Lung microvascular endothelial cell (primary cell): ENCODE measurements at regions not wholly inside any gene's neighbourhood (a gene's known extent, or its start where the extent isn't known, plus 50 kb on each side); places are given as distances from the start of the nearest gene placed in this dataset.
A peak's percentile ranks its signal among the peaks of the same experiment; 100 is the strongest.
"Not testable (repeated sequence)": the region's sequence is repeated elsewhere in the genome, so short reads cannot be mapped to it uniquely, and the experiment has no call there.

Source experiments
- DNase-seq, 2 donors: peaks; one replicate each; pipeline versions ENCODE4 v3.0.0 to v3.0.0-alpha.2; 2010; ENCODE audit warnings: low read depth in 2 of 2

DNA sequence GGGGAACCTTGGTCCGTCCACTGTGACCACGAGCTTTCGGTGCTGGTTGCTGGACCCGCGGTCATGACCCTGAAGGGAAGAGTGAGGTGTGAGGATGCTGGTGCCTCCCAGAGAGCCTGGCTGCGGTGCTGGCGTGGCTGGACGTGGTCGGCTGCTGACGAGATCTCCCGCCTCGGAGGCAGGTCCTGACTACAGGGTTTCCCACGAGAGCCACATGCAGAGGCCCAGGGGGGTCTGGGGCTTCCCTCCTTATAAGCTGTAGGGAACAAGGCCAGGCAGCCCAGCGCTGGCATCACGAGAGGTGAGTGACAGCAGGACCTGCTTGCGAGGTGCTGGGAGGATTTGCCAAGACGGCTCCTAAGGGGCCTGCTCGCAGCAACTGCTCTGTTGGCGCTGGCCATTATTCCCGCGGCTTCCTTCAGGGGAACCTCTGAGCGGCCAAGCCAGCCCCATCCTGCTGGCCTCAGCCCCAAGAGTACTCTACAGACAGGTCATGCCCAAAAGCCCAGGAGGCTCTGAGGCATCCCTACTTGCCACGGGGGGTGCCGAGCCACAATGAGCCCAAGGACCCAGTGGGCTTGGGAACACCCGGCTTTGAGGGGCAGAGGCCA, 134.8 kb downstream of the FOXL1 start:
- DNase-seq: no peak

DNA sequence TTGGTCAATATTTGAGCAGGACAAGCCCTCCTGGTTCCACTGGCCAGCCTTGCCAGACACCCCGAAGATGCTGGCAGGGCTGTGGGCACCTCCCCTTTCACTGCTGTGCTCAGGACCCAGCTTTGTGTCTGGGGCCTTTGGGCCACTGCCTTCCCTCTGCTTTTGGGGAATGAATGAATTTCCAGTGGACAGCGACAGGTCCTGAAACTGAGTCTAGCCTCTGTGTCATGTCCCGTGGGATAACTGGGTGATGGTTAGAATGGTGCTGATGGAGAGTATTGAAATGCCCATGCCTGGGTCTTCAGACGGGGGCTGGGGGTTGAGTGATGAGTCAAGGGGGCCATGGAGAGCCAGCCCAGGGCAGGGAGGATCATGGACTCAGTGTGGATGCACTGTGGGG, 135.8 kb downstream of the FOXL1 start:
- peak in 1 of 2 donors; percentile 15 for DNase-seq

GRCh38 chr16:86716649-86717048, 138.3 kb downstream of the FOXL1 start:
- no peak for DNase-seq

- DNase-seq: peak in 1 of 2 donors; percentile 31
Measured at GRCh38 chr16:86718118-86718517, 139.8 kb downstream of the FOXL1 start.

DNA sequence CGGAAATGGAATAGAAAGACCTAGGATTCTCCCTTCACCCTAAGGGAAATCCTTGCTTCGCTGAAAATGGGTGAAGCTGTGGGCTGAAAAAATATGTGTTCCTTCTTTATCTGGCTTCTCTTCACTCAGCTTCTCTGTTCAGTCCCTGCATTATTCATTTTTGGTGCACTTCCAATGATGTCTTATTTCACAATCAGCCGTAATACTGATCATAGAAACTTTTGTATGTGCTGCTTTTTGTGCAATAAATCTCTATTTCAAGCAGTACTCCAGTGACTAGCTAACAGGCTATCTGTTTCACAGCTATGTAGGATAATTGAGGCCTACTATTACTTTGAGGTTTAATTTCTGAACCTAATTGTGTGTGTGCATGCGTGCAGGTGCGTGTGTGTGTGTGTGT, 144.6 kb downstream of the FOXL1 start:
- no peak for DNase-seq

DNA sequence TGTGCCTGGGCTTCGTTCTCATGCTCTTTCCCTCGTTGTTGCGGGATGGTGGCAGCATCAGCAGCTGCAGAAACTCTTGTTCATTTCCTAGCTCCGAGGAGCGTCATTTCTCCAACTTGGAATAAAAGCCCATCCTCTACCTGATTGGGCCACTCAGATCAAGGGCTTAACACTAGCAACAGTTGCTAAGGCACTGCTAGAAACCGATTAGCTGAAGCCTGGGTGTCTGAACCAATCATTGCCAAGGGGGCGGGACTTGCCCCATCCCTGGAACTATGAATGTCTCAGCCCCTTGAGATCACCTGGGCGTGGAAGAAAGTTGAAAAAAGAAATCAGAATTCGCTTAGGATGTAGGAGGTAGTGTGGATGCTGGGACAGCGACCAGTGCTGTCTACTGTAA, 145.3 kb downstream of the FOXL1 start:
- DNase-seq: no peak

DNA sequence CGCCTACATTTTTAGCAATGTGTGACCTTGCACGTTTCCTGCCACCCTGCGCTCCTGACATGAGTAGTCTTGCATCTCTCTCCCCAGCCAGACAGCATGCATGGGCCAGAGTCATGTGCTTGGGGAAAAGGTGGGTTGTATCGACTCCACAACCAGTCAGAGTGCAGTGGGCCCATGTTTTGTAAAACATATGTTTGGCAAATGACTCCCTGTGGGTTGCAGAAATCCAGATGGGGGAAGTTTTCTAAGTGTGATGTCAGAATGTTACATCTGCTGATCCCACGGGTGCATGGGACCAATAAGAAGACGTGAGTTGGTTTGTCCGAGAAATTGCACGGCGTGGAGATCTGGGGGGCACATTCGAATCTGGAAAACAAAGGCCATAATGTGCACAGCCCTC, 147.1 kb downstream of the FOXL1 start:
- no peak for DNase-seq

GRCh38 chr16:86726340-86726739, 148.0 kb downstream of the FOXL1 start:
- no peak for DNase-seq

DNA sequence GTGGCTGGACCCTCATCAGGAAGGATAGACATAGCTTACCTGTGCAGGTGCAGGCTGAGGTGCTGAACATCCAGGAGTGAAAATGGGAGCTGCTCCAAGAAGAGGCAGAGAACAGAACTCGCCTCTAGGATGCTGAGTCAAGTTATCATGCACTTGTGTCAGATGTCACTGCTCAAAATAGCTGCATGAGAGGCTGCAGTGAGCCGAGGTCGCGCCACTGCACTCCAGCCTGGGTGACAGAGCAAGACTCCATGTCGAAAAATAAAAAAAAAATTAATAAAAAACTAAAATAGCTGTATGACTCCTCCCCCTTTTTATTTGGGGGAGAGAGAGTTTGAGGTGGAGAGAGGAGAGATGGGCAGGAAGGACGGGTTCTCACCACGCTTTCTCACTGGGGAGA, 148.8 kb downstream of the FOXL1 start:
- no peak for DNase-seq

DNA sequence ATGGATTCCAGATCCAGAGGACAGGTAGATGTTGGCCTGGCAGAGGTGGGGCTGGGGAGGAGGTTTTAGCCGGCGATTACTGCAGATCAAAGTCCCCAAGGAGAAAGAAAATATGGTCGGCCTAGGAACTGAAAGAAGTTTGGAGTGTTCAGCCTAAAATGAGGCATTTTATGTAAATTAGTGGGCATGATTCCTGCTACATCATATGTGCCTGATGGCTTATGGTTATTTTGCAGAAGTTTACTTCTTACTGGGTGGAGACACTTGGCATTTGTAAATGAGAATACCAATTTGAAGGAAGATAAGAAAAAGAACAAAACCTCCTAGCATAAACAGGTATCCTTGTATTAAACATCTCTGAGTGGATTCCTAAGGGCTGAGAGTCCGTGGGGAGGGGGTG, 149.3 kb downstream of the FOXL1 start:
- no peak for DNase-seq

- DNase-seq: no peak
Measured at GRCh38 chr16:86729686-86730085, 151.3 kb downstream of the FOXL1 start.

DNA sequence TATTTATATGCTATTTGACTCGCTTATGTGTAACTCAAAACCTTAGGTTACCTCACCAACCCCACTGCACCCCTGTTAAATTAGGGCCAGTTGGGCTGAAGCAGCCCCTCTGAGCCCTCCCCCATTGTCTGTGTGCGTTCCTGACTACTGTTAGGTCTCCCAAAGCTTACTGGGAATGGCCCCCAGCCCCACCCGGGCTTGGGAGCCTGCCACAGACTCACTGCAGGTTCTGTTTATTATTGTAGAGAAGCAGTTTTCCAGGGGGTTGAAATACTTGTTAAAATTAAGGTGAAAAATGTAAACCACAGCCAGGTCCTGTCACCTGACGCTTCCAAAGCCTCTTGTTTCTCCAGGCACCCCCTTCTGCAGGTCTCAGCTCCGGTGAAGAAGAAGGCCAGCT, 151.7 kb downstream of the FOXL1 start:
- no peak for DNase-seq

GRCh38 chr16:86730597-86730996, 152.2 kb downstream of the FOXL1 start:
- no peak for DNase-seq

- DNase-seq: peak in 1 of 2 donors; percentile 59
Measured at GRCh38 chr16:86732621-86733295, 154.4 kb downstream of the FOXL1 start.

DNA sequence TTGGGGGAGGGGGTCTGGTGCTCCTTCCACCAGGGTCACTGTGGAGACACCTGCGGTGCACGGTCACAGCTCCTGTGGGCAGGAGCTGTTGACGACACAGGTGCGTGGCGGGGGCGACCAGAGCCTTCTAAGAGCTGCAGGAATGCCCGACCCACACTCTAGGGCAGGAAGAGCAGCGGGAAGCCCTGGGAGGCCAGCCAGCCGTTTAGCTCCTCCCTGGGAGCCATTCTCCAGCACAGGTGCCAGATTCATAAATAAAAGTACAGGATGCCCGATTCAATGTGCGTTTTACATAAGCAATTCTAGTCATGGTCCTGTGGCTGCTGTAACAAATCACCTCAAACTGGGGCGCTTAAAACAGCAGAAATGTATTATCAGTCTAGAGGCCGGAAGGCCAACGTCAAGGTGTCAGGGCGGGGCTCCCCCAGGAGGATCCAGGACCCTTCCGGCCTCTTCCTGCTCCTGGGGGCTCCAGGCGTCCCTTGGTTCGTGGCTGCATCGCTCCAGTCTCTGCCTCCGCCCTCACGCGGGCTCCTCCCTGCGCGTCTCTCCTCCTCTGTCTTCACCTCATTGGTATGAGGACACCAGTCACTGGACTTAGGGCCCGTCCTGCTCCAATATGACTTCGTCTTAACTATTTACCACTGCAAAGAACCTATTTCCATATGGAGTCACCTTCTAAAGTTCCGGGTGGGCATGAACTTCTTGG, 155.4 kb downstream of the FOXL1 start:
- DNase-seq: peak; percentile 26 to 60

DNA sequence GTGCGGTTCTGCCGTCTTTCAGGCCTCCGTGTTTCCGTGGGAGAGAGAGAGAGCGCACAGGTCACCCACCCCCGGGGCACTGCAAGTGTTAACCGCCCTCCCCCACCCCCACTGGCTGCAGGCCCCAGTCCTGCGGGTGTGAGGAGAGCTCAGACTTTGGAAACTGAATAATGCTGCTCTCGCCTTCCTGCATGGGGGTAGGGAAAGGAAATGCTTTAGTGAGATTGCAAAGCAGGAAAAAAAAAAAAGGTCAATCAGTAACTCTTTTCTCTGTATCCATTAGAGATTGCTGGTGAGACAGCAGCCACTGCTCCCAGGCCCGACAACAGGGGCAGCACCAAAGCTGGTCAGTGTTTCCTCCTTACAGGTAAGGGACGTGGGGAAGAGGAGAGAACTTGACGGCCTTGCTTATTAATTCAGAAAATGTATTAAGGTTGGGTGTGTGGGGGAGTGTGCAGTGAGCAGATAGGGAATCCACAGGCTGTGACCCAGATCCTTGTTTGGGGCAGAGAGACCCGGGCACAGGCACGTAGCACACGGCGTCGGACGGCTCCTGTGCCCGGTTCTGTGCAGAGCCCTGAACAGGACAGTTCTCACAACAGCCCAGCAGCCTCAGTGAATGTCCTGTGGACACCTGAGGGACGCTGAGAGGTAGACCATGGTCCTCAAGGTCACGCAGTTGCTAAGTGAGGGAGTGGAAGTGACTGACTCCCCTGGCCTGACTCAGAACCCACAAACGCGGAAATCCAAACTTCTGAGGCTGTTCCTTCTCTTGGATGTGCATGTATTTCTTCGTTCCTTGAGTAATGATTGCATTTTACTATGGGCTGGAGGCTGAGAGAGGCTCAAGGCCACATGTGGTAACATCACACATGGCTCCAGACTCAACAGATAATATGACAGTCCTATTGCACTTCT, 156.5 kb downstream of the FOXL1 start:
- peak; percentile 57 to 72 for DNase-seq

DNA sequence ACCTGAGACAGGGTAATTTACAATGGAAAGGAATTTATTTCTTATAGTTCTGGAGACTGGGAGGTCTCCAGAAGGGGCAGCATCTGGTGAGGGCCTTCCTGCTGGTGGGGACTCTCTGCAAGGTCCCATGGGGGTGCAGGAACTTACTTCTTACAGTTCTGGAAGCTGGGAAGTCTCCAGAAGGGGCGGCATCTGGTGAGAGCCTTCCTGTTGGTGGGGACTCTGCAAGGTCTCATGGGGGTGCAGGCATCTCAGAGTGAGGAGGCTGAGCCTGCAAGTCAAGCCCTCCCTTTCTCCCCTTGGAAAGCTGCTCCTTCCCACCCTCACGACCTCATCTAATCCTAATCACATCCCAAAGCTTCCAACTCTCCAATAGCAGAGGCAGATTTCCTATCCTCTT, 157.4 kb downstream of the FOXL1 start:
- no peak for DNase-seq

- DNase-seq: no peak
Measured at GRCh38 chr16:86736502-86736901, 158.2 kb downstream of the FOXL1 start.

GRCh38 chr16:86737083-86737482, 158.7 kb downstream of the FOXL1 start:
- DNase-seq: no peak

DNA sequence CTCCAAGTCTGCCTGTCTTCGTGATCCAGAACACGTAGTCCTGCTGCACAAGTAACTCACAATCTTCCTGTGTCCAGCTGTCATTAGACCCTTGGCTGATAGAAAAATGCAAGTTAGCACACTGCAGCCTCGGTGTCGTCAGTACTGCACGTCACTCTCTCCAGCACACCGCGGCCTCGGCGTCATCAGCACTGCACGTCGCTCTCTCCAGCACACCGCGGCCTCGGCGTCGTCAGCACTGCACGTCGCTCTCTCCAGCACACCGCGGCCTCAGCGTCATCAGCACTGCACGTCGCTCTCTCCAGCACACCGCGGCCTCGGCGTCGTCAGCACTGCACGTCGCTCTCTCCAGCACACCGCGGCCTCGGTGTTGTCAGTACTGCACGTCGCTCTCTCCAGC, 160.0 kb downstream of the FOXL1 start:
- DNase-seq: not testable (repeated sequence)

GRCh38 chr16:86739178-86739577, 160.8 kb downstream of the FOXL1 start:
- DNase-seq: no peak

- no peak for DNase-seq
Measured at GRCh38 chr16:86739808-86740207, 161.5 kb downstream of the FOXL1 start.
